ENCODE measurements at regions not wholly inside any gene's neighbourhood (a gene's known extent, or its start where the extent isn't known, plus 50 kb on each side); places are given as distances from the start of the nearest gene placed in this dataset.

DNA sequence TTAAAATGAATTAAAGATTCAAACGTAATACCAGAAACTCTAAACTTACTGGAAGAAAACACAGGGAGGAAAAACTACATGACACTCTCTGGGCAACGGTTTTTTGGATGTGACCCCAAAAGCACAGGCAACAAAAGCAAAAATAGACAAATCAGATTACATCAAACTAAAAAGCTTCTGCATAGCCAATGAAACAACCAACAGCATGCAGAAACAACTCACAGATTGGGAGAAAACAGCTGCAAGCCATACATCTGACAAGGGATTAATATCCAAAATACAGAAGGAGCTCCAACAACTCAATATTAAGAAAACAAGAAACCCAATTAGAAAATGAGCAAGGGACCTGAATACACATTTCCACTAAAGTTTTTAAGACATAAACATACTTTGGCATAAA lies 69.2 kb upstream of the ALOX12 start:
- TF ChIP-seq, protein P1, sequence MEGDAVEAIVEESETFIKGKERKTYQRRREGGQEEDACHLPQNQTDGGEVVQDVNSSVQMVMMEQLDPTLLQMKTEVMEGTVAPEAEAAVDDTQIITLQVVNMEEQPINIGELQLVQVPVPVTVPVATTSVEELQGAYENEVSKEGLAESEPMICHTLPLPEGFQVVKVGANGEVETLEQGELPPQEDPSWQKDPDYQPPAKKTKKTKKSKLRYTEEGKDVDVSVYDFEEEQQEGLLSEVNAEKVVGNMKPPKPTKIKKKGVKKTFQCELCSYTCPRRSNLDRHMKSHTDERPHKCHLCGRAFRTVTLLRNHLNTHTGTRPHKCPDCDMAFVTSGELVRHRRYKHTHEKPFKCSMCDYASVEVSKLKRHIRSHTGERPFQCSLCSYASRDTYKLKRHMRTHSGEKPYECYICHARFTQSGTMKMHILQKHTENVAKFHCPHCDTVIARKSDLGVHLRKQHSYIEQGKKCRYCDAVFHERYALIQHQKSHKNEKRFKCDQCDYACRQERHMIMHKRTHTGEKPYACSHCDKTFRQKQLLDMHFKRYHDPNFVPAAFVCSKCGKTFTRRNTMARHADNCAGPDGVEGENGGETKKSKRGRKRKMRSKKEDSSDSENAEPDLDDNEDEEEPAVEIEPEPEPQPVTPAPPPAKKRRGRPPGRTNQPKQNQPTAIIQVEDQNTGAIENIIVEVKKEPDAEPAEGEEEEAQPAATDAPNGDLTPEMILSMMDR (IDR thresholded peaks at IDR 0.05; ENCODE audit: low read depth, low read length): no peak
- no peak for TF ChIP-seq EZH2phosphoT487 (IDR thresholded peaks at IDR 0.05; ENCODE audit: low read depth)

Data from OCI-LY3 (cell line).